ENCODE measurements at regions not wholly inside any gene's neighbourhood (a gene's known extent, or its start where the extent isn't known, plus 50 kb on each side); places are given as distances from the start of the nearest gene placed in this dataset.

GRCh38 chr9:21684231-21684630, 118.2 kb upstream of the MTAP start:
- Histone ChIP-seq H3K27ac (ENCODE audit: low read depth, low read length, poor library complexity, severe bottlenecking) (no peak overlapping the region), H3K9me3 (ENCODE audit: low read length) (no peaks in the 10 kb centered on the region), H4K20me1 (ENCODE audit: insufficient read depth, low read length) (no peaks in the 10 kb centered on the region), H3K36me3 (ENCODE audit: insufficient read depth, low read length) (no peaks in the 10 kb centered on the region), H3K9me2 (ENCODE audit: insufficient read depth, low read length) (no peaks in the 10 kb centered on the region), H3K4me1 (ENCODE audit: insufficient read depth, low read length, poor library complexity, severe bottlenecking) (no peaks in the 10 kb centered on the region), H3K79me2 (ENCODE audit: insufficient read depth, low read depth, low read length) (no peaks in the 10 kb centered on the region), H3K4me3 (ENCODE audit: low read depth, low read length, poor library complexity, severe bottlenecking) (no peak overlapping the region), H3K4me2 (ENCODE audit: low read length) (no peak overlapping the region), H2AFZ (ENCODE audit: low read length) (no peak overlapping the region)
- BruUV-seq (replicated peaks) = no TSS peak
- DNase-seq (ENCODE audit: low spot score) = no peak
- TF ChIP-seq CTCF (conservative IDR thresholded peaks at IDR 0.05; ENCODE audit: low read length) (no peak), EZH2phosphoT487 (IDR thresholded peaks at IDR 0.05; ENCODE audit: borderline replicate concordance, low read depth, low read length) (no peak)
- CTCF ChIA-PET (ENCODE audit: unreplicated experiment) = no interaction called here
- POLR2A ChIA-PET = interaction anchor here (1.6 kb wide), 1 partner anchor 16 kb away, joined by 4 read pairs; no protein-coding TSS in a partner anchor
- intact Hi-C loops (cut with micrococcal nuclease; ENCODE audit: unreplicated experiment) = no loop called here

- ChIA-PET POLR2A (no interaction called here), CTCF (ENCODE audit: unreplicated experiment) (no interaction called here)
- Histone ChIP-seq H3K27ac (ENCODE audit: low read depth, low read length, poor library complexity, severe bottlenecking) (no peak overlapping the region), H3K4me3 (ENCODE audit: low read depth, low read length, poor library complexity, severe bottlenecking) (no peak overlapping the region), H3K79me2 (ENCODE audit: insufficient read depth, low read depth, low read length) (no peaks in the 10 kb centered on the region), H3K9me3 (ENCODE audit: low read length) (no peaks in the 10 kb centered on the region), H3K4me2 (ENCODE audit: low read length) (no peak overlapping the region), H3K4me1 (ENCODE audit: insufficient read depth, low read length, poor library complexity, severe bottlenecking) (no peaks in the 10 kb centered on the region), H3K9me2 (ENCODE audit: insufficient read depth, low read length) (no peaks in the 10 kb centered on the region), H4K20me1 (ENCODE audit: insufficient read depth, low read length) (no peaks in the 10 kb centered on the region), H2AFZ (ENCODE audit: low read length) (no peak overlapping the region), H3K36me3 (ENCODE audit: insufficient read depth, low read length) (no peaks in the 10 kb centered on the region)
- intact Hi-C loops (cut with micrococcal nuclease; ENCODE audit: unreplicated experiment) = no loop called here
- TF ChIP-seq CTCF (conservative IDR thresholded peaks at IDR 0.05; ENCODE audit: low read length) (no peak), EZH2phosphoT487 (IDR thresholded peaks at IDR 0.05; ENCODE audit: borderline replicate concordance, low read depth, low read length) (no peak)
- BruUV-seq (replicated peaks) = no TSS peak
- no peak for DNase-seq (ENCODE audit: low spot score)
Measured at GRCh38 chr9:21684831-21685362, 117.5 kb upstream of the MTAP start.

GRCh38 chr9:21685502-21685901, 116.9 kb upstream of the MTAP start:
- H3K27ac ChIP-seq (ENCODE audit: low read depth, low read length, poor library complexity, severe bottlenecking) = no peak overlapping the region
- H3K4me3 ChIP-seq (ENCODE audit: low read depth, low read length, poor library complexity, severe bottlenecking) = no peak overlapping the region
- H3K4me1 ChIP-seq (ENCODE audit: insufficient read depth, low read length, poor library complexity, severe bottlenecking) = no peaks in the 10 kb centered on the region
- no peaks in the 10 kb centered on the region for H3K9me3 ChIP-seq (ENCODE audit: low read length)
- no peak for DNase-seq (ENCODE audit: low spot score)
- no peak overlapping the region for H2AFZ ChIP-seq (ENCODE audit: low read length)
- H3K9me2 ChIP-seq (ENCODE audit: insufficient read depth, low read length) = no peaks in the 10 kb centered on the region
- POLR2A ChIA-PET = interaction anchor here (0.7 kb wide), 1 partner anchor 102 kb away, joined by 3 read pairs; no protein-coding TSS in a partner anchor
- CTCF ChIA-PET (ENCODE audit: unreplicated experiment) = no interaction called here
- H3K36me3 ChIP-seq (ENCODE audit: insufficient read depth, low read length) = no peaks in the 10 kb centered on the region
- intact Hi-C loops (cut with micrococcal nuclease; ENCODE audit: unreplicated experiment) = no loop called here
- H4K20me1 ChIP-seq (ENCODE audit: insufficient read depth, low read length) = no peaks in the 10 kb centered on the region
- BruUV-seq (replicated peaks) = no TSS peak
- no peaks in the 10 kb centered on the region for H3K79me2 ChIP-seq (ENCODE audit: insufficient read depth, low read depth, low read length)
- TF ChIP-seq EZH2phosphoT487 (IDR thresholded peaks at IDR 0.05; ENCODE audit: borderline replicate concordance, low read depth, low read length) = no peak
- TF ChIP-seq CTCF (conservative IDR thresholded peaks at IDR 0.05; ENCODE audit: low read length) = no peak
- no peak overlapping the region for H3K4me2 ChIP-seq (ENCODE audit: low read length)
